ENCODE measurements at regions not wholly inside any gene's neighbourhood (a gene's known extent, or its start where the extent isn't known, plus 50 kb on each side); places are given as distances from the start of the nearest gene placed in this dataset.

DNA sequence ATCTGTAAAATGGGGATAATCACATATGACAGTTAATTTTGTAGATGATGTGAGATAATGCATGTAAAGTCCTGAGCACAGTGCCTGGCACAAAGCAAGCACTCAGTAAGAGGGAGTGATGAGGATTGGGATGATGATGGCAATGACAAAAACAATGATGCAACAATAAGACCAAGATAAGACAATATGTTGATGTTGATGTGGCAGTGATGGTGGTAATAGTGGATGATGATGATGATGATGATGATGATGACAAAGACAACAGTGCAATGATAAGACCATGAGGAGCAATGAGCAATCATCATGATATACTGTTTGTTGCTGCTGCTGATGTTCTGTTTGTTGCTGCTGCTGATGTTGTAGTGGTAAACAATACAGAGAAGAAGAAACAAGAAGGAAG, 344.1 kb downstream of the NPIPA8 start:
- TF ChIP-seq GATA3 (IDR thresholded peaks at IDR 0.05; ENCODE audit: low read depth, low read length) (no peak), GATA2 (IDR thresholded peaks at IDR 0.05; ENCODE audit: low read depth, low read length) (no peak)
